ENCODE measurements at regions not wholly inside any gene's neighbourhood (a gene's known extent, or its start where the extent isn't known, plus 50 kb on each side); places are given as distances from the start of the nearest gene placed in this dataset.

DNA sequence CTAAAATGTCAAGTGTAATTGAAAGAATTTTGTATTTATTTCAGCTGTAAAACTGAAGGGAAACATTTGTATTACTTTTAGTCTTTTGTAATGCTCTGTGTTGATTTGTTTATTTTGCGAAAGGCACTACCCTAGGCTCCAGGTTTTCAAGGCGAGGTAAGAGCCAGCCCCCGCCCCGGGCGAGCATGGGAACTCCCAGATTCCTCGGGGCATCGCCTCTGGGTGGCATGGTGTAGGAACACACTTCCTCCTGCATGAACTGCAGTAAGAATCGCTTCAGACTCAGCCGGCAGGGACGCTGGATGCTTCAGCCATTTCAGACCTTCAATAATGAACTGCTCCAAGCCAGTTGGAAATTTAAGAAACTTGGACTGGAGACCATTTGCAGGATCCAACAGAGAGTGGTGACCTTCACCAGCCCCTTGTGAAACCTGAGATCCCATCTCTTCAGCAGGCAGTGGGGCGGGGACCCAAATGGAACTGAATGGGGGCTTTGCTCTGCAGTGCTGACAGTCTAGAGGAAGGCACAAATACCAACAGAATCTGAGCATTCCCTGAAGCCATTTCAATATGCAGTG is 544.3 kb upstream of the MGMT start:
- no peak overlapping the region for H3K9ac ChIP-seq
- Mint-ChIP-seq H3K27ac (no peak overlapping the region), H3K4me3 (no peak overlapping the region), H3K4me1 (peaks cover 9% of the 10 kb centered on the region), H3K9me3 (peaks cover 6% of the 10 kb centered on the region), H3K36me3 (no peaks in the 10 kb centered on the region), H3K27me3 (ENCODE audit: insufficient read depth, low read depth) (no peaks in the 10 kb centered on the region)
- no peaks in the 10 kb centered on the region for H3K36me3 ChIP-seq
- no peaks in the 10 kb centered on the region for H3K79me2 ChIP-seq (ENCODE audit: low read depth)
- peak; percentile 16 for DNase-seq (ENCODE audit: low spot score)
- TF ChIP-seq, protein P1, sequence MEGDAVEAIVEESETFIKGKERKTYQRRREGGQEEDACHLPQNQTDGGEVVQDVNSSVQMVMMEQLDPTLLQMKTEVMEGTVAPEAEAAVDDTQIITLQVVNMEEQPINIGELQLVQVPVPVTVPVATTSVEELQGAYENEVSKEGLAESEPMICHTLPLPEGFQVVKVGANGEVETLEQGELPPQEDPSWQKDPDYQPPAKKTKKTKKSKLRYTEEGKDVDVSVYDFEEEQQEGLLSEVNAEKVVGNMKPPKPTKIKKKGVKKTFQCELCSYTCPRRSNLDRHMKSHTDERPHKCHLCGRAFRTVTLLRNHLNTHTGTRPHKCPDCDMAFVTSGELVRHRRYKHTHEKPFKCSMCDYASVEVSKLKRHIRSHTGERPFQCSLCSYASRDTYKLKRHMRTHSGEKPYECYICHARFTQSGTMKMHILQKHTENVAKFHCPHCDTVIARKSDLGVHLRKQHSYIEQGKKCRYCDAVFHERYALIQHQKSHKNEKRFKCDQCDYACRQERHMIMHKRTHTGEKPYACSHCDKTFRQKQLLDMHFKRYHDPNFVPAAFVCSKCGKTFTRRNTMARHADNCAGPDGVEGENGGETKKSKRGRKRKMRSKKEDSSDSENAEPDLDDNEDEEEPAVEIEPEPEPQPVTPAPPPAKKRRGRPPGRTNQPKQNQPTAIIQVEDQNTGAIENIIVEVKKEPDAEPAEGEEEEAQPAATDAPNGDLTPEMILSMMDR (IDR thresholded peaks at IDR 0.05), result no peak
- TF ChIP-seq EZH2phosphoT487 (IDR thresholded peaks at IDR 0.05) (no peak), EZH2 (IDR thresholded peaks at IDR 0.05) (no peak)
- no peaks in the 10 kb centered on the region for H3K9me3 ChIP-seq (ENCODE audit: low read depth)
- H3F3A ChIP-seq (ENCODE audit: low read depth), result no peaks in the 10 kb centered on the region
- H2AFZ ChIP-seq (replicated peaks), result no peak overlapping the region
- H4K20me1 ChIP-seq (ENCODE audit: low read depth), result no peaks in the 10 kb centered on the region
- H3K4me1 ChIP-seq, result no peaks in the 10 kb centered on the region
- no peak overlapping the region for H3K4me2 ChIP-seq
- no peaks in the 10 kb centered on the region for H3K27me3 ChIP-seq
- no peak overlapping the region for H3K27ac ChIP-seq
- no peak overlapping the region for H3K4me3 ChIP-seq

DNA sequence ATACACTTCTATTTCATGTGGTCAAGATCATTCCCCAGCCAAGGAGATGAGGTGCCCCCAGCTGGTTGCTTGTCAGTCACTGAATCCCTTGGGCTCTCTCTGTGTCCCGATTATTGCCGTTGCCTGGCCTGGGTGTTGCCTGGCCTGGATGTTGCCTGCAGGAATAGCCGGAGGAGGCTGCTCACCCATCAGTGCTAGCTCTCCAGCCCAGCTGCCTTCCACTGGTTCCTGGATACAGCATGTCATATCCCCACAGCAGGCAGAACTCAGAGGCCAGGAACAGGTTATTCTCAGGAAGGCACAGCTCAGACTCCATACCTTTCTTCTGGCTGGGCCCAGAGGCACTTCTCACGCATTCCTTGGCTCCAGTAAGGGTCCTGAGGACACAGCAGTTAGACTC is 542.1 kb upstream of the MGMT start:
- H3K79me2 ChIP-seq (ENCODE audit: low read depth), result no peaks in the 10 kb centered on the region
- H3K4me2 ChIP-seq, result no peak overlapping the region
- Mint-ChIP-seq H3K36me3 (no peaks in the 10 kb centered on the region), H3K27ac (no peak overlapping the region), H3K27me3 (ENCODE audit: insufficient read depth, low read depth) (no peaks in the 10 kb centered on the region), H3K4me1 (peaks cover 16% of the 10 kb centered on the region), H3K4me3 (no peak overlapping the region), H3K9me3 (peaks cover 4% of the 10 kb centered on the region)
- no peaks in the 10 kb centered on the region for H3K27me3 ChIP-seq
- H4K20me1 ChIP-seq (ENCODE audit: low read depth), result no peaks in the 10 kb centered on the region
- no peaks in the 10 kb centered on the region for H3F3A ChIP-seq (ENCODE audit: low read depth)
- no peaks in the 10 kb centered on the region for H3K36me3 ChIP-seq
- H3K4me3 ChIP-seq, result no peak overlapping the region
- no peak for TF ChIP-seq EZH2 (IDR thresholded peaks at IDR 0.05)
- no peak for TF ChIP-seq EZH2phosphoT487 (IDR thresholded peaks at IDR 0.05)
- TF ChIP-seq, protein P1 (IDR thresholded peaks at IDR 0.05), result no peak
- DNase-seq (ENCODE audit: low spot score), result no peak
- H3K9ac ChIP-seq, result no peak overlapping the region
- H2AFZ ChIP-seq (replicated peaks), result no peak overlapping the region
- no peak overlapping the region for H3K27ac ChIP-seq
- no peaks in the 10 kb centered on the region for H3K9me3 ChIP-seq (ENCODE audit: low read depth)
- no peaks in the 10 kb centered on the region for H3K4me1 ChIP-seq

GRCh38 chr10:128926711-128927110 is 540.3 kb upstream of the MGMT start:
- no peak overlapping the region for H2AFZ ChIP-seq (replicated peaks)
- no peaks in the 10 kb centered on the region for H3K36me3 Mint-ChIP-seq
- H3K36me3 ChIP-seq, result no peaks in the 10 kb centered on the region
- no peaks in the 10 kb centered on the region for H3K4me1 ChIP-seq
- no peak overlapping the region for H3K27ac ChIP-seq
- H3K4me1 Mint-ChIP-seq, result peaks cover 21% of the 10 kb centered on the region
- no peaks in the 10 kb centered on the region for H3K27me3 Mint-ChIP-seq (ENCODE audit: insufficient read depth, low read depth)
- no peaks in the 10 kb centered on the region for H3K79me2 ChIP-seq (ENCODE audit: low read depth)
- no peak overlapping the region for H3K9ac ChIP-seq
- H3F3A ChIP-seq (ENCODE audit: low read depth), result no peaks in the 10 kb centered on the region
- DNase-seq (ENCODE audit: low spot score), result no peak
- no peak overlapping the region for H3K4me3 Mint-ChIP-seq
- no peaks in the 10 kb centered on the region for H3K27me3 ChIP-seq
- no peak overlapping the region for H3K4me2 ChIP-seq
- no peaks in the 10 kb centered on the region for H3K9me3 ChIP-seq (ENCODE audit: low read depth)
- H3K27ac Mint-ChIP-seq, result no peak overlapping the region
- no peak for TF ChIP-seq EZH2 (IDR thresholded peaks at IDR 0.05)
- TF ChIP-seq EZH2phosphoT487 (IDR thresholded peaks at IDR 0.05), result no peak
- TF ChIP-seq, protein P1 (IDR thresholded peaks at IDR 0.05), result no peak
- no peak overlapping the region for H3K4me3 ChIP-seq
- H3K9me3 Mint-ChIP-seq, result peaks cover 2% of the 10 kb centered on the region
- H4K20me1 ChIP-seq (ENCODE audit: low read depth), result no peaks in the 10 kb centered on the region
